HG03025 (cell line): ENCODE measurements at regions not wholly inside any gene's neighbourhood (a gene's known extent, or its start where the extent isn't known, plus 50 kb on each side); places are given as distances from the start of the nearest gene placed in this dataset.

Source experiments
- ATAC-seq: cut with Tn5 transposase; IDR thresholded peaks from one replicate; pipeline ENCODE4 v1.9.1; 2021; ENCODE audit warnings: mild to moderate bottlenecking, moderate library complexity; ENCODE audit not compliant: unreplicated experiment, low FRiP score

DNA sequence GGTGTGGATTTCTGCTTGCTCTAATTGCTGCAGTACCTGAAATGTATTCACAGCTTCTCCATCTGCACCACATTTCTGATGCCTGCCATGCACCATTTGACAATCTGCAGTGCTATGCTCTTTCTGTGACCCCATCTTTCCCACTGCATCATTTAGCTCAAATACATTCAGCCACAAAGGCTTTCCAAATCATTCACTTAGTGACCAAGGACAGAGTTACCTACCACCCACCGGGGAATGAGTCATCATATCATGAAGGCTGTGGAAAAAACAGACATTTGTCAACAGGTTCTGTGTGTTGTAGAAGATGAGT lies 465.5 kb upstream of the ATP2B1 start:
- no peak for ATAC-seq

DNA sequence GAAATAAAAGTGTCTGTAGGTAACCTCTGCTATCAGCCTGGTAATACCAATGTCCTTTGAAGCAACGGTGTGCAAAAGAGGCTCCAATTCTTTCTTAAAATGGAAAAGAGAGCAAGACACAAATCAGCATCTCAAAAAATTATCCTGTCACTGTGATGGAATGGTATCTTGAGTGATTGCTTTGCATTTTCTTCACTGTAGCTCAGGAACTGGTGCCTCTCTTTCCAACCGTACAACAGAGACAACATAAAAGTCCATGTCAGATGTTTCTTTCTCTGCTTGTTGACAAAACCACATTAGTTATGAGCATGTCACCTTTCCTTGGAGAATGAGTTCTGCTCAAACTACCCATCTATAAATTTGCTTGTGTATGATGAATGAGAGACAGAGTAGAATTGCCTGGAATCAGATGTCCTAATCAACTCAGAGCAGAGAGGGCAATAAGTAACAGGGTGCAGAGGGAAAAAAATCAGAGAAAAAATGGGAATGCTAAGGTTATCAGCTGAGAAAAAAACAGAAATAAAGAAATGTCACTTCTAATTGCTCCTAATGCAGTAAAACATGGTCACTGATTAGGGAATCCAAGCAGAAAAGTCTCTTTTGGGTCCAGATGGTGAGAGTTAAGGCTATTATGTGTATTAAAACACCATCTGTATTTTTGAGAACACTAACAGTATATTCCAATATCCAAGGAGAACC lies 465.0 kb upstream of the ATP2B1 start:
- no peak for ATAC-seq

DNA sequence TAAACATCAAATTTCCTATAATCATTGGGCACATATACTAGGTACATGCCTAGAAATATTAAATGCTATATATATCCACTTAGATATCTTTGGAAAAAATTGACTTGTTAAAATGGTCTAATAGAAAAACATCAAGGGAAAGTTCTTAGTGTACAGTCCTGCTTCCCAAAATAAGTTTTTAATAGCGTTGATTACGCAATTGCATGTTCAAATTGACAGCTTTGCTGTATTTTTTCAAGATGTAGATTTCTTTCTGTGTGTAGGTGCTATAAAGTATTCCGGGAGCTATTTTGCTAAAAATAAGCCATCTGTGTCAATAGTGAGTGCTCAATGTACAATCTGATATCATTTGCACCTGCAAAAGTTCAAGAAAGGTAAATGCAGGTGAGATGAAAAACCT lies 463.9 kb upstream of the ATP2B1 start:
- ATAC-seq = no peak

DNA sequence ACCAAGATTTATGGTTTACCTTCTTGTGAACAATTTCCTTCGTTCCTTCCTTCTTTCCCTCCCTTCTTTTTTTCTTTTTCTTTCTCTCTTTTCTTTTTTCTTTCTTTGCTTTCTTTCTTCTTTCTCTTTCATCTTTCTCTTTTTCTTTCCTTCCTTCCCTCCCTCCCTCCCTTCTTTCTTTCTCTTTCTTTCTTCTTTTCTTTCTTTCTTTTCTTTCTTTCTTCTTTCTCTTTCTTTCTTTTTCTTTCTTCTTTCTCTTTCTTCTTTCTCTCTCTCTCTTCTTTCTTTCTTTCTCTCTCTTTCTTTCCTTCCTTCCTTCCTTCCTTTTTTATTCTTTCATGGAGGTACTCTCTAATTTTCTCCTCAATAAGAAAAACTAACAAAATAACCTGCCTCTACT lies 462.1 kb upstream of the ATP2B1 start:
- ATAC-seq = no peak

DNA sequence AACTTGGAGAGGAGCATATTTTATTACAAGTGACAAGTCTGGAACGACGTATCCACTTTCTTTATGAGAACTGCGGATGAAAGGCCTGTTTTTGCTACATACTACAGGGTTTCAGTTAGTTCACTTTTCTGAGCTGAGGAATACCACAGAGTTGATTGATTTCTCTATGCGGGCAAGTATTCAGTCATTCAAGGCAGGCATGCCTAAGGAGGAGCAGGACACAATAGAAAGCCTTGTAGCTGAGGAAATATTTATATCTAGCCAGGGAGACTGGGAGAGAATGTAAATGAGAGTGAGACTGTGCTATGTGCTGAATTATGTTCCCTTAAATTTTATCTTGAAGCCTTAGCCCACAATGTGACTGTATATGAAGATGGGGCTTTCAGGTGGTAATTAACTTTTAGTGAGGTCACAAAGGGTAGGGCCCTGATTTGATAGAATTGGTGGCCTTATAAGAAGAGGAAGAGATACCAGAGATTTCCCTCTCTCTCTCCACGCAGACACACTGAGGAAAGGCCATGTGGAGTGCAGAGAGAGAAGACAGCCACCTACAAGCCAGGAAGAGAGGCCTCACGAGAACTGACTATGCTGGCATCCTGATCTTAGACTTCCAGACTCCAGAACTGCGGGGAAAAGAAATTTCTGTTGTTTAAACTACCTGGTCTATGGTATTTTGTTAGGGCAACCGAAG lies 459.0 kb upstream of the ATP2B1 start:
- ATAC-seq = no peak

DNA sequence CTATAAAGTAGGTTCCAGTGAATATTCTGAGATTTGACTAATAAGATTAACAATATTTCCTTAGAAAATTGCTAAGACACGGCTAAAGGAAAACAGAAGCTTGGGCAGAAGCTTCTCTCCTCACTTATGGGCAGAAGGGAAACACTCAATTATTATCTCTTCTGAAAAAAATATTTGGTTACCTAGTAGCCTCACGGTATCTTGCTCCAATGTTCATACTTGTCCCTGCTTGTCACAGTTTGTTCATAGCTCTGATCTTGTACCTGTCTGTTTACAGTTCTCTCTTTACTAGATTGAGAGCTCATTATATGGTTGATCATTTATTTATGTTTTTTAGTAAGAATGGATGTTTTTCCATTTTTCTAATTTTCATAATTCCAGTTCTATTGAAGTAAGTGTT lies 458.0 kb upstream of the ATP2B1 start:
- no peak for ATAC-seq

DNA sequence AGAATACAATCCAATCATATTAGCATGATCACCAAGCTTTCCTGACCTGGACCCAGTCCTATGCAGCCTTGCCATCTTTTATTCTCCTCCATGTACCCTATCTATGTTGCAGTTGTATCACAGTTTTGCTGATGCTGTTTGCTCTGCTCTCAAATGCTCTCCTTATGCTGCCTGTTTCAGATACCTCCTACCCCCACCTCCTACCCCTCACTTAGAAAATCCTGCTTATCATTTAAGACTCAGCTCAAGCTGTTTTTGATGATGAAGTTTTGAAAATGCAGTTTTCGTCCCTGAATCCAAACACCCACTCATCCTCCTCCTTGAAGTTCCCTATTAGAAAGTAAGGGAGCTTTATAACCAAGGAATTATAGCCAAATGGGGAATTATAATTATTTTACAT lies 457.4 kb upstream of the ATP2B1 start:
- no peak for ATAC-seq

DNA sequence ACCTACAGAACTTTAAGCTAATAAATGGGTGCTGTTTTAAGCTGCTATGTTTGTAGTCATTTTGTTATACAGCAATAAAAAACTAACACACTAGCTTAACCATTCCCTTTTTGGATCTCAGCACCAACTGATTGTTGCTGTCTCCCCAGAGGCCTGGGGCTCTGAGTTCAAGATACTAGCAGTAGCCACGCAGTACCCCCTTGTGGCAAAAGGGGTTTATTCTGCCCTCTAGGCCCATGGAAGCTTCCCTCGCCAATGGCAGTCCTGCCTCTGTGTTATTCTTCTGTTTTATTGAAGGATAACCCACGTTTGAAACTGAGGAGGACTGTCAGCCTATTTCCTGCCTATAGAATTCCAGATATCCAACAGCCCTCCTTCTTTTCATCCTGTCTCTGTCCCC lies 455.3 kb upstream of the ATP2B1 start:
- ATAC-seq = no peak

DNA sequence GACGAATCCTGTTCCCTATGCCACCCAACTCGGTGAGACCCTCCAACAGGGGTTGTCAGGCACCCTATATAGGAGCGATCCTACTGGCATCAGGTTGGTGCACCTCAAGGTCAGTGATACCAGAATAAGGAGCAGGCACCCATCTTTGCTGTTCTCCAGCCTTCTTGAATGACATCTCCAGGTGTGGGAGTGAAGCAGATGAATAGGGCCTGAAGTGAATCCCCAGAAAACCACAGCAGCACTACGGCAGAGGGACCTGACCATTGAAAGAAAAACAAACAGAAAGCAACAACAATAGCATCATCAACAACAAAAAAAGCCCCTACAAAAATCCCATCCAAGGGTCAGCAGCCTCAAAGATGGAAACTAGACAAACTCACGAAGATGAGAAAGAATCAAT lies 445.2 kb upstream of the ATP2B1 start:
- no peak for ATAC-seq

DNA sequence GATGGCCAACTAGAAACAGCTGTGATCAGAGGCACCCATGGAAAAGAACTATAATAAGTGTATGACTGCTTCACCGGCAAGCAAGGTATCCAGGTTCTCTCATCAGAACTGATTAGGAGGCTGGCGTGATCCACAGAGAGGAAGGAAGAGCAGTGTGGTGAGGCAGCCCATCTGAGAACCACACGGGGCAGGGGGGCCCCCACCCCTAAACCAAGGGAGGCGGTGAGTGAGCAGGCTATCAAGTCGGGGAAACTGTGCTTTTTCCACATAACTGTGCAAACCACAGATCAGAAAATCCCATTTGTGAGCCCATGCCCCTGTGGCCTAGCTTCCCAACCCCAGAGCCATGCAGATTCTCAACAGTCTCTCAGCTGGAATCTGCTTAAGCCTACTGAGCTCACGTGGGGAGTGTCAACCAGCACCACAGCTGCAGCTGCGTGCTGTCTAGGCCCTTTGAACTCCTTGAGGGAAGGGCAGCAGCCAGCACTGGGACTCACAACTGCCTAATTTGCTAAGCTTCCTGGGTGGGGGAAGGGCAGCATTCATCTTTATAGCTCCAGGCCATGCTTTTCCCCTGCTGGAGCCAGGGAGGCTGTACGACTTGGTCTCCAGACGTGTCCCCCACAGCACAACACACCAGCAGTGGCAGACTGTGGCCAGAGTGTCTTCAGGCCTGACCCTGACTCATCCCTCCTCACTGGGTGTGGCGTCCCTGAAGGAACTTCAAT lies 444.4 kb upstream of the ATP2B1 start:
- ATAC-seq = no peak

DNA sequence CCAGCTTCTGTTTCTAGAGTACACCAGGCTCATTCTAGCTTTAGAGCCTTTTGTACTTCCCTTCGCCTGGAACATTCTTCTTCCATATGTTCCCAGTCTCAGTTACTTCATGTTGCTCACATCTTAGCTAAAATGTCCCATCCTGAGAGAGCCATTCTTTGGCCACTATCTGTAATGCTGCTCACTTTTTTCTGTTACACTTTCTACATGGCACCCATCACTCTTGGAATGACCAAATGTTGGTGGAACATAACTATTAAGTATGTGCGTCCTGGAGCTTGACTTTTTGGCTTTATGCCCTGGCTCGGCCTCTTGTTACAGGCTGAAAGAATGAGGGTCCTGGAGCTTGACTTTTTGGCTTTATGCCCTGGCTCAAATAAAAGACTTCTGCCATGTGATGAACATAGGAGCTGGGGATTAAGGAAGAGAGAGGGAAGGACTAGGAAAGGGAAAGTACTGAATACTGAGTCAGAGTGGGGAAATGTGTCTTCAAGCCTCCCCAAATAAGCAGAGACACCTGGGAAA lies 442.9 kb upstream of the ATP2B1 start:
- no peak for ATAC-seq

DNA sequence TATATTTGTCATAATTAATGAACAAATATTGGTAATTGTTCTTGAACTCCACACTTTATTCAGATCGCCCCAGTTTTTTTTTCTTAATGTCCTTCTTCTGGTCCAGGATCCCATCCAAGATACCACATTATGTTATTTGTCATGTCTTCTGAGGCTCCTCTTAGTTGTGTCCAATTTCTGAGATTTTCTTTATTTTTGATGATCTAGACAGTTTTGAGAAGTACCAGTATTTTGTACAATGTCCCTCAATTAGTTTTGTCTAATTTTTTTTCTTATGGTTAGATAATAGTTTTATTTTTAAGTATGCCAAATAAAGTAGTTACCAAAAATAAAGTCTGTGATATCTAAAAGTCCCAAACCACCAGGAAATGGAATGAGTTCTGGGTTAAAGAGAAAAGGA lies 440.8 kb upstream of the ATP2B1 start:
- no peak for ATAC-seq

DNA sequence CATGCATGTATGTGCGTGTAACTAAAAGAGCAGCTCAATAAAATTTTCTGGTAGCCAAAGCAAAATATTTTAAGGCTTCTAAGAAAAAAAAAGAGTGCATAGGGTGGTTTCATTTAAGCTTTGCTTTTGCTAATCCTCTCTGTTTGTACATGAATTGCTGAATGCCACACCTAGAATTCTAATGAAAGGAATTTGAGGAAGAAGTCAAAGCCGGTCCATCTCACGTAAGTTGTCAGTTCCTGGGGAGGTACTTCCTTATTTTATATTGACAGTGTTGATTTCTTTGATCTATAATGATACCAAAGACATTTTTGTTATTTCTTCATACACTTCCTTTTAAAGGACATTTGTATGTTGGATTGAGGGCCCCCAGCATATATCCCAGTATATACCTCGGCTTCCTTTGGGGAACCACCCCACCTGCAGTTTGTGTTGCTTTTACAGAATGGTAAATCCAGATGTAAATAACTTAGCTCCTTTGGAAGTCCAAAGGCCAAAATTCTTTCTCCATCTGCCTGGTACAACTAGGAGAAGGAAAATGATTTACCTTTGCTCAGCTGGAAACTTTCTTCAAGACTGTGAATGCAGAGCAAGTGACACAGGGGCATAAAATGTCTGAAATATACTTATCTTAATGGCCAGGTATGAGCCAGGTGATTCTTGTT lies 420.9 kb upstream of the ATP2B1 start:
- ATAC-seq = no peak

DNA sequence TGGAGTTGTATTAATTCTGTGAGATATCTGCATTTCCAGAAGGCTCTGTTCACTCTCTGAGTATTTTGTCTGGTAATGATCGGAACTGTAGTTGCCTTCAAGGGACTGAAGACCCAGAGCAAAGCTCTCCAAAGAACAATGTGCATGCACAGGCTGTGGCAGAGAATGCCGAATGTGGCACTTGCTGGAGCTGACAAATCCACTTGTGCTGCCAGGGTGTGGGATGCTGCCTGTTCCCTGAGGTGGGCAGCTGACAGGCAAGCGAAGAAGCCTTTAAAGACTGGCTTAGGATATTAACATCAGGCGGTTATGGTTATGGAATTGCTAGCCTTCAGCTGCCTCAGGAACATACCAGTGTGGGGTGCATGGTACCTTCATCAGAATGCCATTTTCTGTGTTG lies 419.9 kb upstream of the ATP2B1 start:
- ATAC-seq = no peak

DNA sequence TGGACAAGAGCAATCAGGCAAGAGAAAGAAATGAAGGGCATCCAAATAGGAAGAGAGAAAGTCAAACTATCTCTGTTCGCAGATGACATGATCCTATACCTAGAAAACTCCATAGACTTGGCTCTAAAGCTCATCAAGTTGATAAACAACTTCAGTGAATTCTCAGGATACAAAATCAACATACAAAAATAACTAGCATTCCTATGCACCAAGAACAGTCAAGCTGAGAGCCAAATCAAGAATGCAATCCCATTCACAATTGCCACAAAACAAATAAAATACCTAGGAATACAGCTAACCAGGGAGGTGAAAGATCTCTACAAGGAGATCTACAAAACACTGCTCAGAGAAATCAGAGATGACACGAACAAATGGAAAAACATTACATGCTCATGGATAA lies 417.5 kb upstream of the ATP2B1 start:
- ATAC-seq = no peak

DNA sequence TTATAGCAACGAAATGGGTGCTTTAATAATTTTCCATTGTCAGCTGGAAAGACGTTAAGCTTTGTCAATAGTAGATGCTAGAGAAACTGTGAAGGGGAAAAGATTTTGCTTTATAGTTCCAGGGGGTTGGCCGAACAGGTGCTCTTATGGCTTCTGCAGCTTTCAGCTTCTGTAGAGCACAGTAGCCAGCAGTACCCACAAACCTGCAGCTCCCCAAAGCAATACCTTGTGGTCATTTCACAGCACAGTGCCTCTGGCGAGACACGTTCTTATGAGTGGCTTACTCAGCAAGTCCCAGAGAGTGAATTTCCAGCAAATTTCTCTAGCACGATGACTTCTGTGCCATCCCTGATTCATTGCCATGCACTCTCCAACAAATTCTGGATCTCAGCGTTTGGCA lies 416.3 kb upstream of the ATP2B1 start:
- ATAC-seq = no peak

DNA sequence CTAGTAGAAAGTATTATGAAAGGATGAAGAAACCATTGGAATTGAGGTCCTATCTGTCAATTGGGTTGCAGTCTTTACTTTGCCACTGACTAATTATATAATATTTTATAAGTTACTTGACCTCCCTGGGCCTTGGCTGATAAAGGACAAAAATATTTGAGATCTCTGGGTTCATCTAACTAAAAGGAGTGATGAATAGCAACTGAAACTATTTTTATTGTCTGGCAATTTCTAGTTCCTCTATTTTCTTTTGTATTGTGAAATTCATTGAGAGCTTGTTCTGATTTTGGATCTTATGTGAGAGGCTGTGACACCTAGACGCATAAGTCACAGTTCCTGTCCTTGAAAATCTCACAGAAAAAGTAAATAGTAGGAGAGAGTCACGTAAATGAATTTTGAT lies 415.7 kb upstream of the ATP2B1 start:
- no peak for ATAC-seq

DNA sequence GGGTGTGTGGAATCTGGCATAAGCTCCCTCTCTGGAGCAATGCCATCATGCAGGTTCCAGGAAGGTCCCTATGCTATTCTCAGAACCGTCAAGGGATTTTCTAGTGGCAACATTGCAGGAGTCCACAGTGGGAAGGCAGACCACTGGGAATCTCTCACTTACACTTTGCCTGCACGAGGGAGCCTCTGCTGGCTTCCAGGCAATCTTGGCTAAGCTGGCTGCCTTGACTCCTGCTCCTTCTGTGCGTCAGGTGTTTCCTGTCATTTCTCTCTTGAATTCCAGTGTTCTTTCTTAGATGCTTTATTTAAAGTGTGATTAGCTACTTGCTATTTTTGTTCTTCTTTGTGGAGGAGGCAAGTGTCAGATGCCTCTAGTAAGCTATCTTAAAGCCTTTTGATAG lies 414.0 kb upstream of the ATP2B1 start:
- no peak for ATAC-seq

DNA sequence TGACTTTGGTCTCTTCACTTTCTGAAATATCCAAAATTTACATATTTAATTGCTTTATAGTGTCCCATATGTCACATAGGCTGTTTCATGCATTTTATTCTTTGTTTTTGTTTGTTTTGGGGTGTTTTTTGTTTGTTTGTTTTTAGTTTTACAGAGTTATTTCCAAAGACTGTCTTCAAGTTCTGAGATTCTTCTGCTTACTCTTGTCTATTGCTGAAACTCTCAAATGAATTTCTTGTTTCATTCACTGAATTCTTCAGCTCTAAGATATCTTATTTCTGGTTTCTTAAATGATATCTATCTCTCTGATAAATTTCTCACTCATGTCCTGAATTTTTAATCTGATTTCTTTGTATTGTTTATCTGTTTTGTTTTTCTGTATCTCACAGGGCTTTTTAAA lies 412.0 kb upstream of the ATP2B1 start:
- ATAC-seq = no peak

DNA sequence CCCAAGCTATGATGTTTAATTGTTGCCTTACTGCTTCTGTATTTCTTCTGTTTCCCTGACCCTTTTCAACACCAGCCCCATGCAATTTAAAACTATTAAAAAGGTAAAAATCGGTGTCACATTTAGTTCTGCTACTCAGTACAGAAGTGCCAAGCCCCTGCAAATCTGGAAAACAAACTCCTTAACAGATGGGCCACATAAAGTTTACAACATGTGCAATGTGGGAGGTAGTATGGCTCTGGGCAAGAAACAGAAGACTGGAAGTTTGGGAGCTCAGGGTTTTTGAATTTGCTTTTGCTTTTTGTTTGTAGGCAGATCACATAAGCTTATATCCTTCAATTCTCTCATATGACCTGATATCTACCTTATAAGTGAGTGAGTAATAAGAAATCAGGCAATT lies 404.0 kb upstream of the ATP2B1 start:
- ATAC-seq = no peak
